ENCODE measurements at regions not wholly inside any gene's neighbourhood (a gene's known extent, or its start where the extent isn't known, plus 50 kb on each side); places are given as distances from the start of the nearest gene placed in this dataset.

- TF ChIP-seq, protein P1, sequence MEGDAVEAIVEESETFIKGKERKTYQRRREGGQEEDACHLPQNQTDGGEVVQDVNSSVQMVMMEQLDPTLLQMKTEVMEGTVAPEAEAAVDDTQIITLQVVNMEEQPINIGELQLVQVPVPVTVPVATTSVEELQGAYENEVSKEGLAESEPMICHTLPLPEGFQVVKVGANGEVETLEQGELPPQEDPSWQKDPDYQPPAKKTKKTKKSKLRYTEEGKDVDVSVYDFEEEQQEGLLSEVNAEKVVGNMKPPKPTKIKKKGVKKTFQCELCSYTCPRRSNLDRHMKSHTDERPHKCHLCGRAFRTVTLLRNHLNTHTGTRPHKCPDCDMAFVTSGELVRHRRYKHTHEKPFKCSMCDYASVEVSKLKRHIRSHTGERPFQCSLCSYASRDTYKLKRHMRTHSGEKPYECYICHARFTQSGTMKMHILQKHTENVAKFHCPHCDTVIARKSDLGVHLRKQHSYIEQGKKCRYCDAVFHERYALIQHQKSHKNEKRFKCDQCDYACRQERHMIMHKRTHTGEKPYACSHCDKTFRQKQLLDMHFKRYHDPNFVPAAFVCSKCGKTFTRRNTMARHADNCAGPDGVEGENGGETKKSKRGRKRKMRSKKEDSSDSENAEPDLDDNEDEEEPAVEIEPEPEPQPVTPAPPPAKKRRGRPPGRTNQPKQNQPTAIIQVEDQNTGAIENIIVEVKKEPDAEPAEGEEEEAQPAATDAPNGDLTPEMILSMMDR (IDR thresholded peaks at IDR 0.05; ENCODE audit: extremely low read depth, missing control alignments) = no peak
- DNase-seq (ENCODE audit: low spot score) = no peak
Measured at GRCh38 chrX:39381422-39381821, 580.2 kb downstream of the MID1IP1 start.

DNA sequence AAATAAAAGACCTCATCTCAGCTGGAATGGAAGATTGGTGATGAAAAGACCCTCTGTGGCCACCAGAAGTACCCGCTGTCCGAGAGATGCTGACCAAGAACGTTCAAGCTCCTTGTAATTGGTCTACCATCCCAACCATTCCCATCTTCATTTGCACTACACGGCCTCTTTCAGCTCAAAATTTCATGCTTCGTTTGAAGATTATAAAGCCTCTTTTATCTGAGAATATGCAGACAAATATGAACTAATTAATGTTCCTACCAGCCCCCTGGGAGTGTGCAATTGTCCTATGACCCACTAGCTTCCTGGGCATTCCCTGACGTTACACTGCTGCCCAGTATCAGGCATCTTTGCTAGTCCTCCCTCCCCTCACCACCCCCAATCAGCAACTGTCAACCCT, 583.7 kb downstream of the MID1IP1 start:
- DNase-seq (ENCODE audit: low spot score) = no peak
- TF ChIP-seq, protein P1 (IDR thresholded peaks at IDR 0.05; ENCODE audit: extremely low read depth, missing control alignments) = no peak

DNA sequence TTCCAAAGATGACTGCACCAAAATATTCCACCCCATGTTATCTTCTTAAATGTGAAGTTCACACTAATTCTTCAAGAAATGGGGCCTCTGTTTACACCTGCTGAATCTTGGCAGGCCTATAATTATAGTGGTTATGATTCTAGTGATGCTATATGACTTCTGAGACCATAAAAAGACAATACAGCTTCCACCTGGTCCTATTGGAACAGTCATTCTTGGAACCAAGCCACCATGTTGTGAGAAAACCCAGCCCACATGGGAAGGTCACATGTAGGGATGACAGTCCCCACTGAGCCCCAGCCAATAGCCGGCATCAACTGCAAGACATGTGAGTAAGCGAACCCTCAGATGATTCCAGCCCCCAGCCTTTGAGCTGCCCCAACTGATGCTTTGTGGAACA, 587.5 kb downstream of the MID1IP1 start:
- no peak for DNase-seq (ENCODE audit: low spot score)
- TF ChIP-seq, protein P1 (IDR thresholded peaks at IDR 0.05; ENCODE audit: extremely low read depth, missing control alignments) = no peak

GRCh38 chrX:39396358-39396995, 595.2 kb downstream of the MID1IP1 start:
- no peak for DNase-seq (ENCODE audit: low spot score)
- TF ChIP-seq, protein P1 (IDR thresholded peaks at IDR 0.05; ENCODE audit: extremely low read depth, missing control alignments) = no peak

- TF ChIP-seq, protein P1 (IDR thresholded peaks at IDR 0.05; ENCODE audit: extremely low read depth, missing control alignments) = no peak
Measured at GRCh38 chrX:39397561-39398199, 596.4 kb downstream of the MID1IP1 start.

DNA sequence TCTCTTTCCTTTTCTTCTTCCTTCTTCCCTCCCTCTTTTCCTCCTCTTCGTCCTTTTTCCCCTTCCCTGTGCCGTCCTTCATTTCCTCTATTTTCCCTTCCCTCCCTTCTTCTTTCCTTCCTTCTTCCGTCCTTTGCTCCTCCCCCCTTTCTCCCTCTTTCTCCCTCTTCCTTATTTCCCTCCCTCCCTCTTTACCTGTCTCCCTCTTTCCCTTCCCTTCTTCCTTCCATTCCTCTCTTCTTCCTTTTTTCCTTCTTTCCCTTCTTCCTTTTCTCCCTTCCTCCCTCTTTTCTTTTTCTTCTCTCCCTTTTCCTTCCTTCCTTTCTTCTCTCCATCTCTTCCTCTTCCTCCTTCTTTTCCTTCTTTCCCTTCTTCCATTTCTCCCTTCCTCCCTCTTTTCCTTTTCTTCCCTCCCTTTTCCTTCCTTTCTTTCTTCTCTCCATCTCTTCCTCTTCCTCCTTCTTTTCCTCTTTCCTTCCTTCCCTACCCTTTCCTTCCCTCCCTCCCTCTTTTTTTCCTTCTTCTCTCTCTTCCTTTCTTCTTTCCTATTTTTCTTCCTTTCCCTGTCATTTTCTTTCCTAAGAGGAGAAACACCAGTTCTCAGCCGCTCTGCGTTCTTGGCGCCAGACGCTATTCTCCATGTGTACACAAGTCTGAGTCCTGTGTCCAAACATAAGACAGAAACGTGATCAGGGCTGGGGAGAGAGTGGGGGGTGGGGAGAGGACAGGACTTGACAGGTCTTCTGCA, 597.1 kb downstream of the MID1IP1 start:
- TF ChIP-seq, protein P1 (IDR thresholded peaks at IDR 0.05; ENCODE audit: extremely low read depth, missing control alignments) = no peak
- no peak for DNase-seq (ENCODE audit: low spot score)

More at GRCh38 chrX:39397561-39398199, 596.4 kb downstream of the MID1IP1 start:
- no peak for DNase-seq (ENCODE audit: low spot score)

- DNase-seq (ENCODE audit: low spot score) = no peak
- TF ChIP-seq, protein P1 (IDR thresholded peaks at IDR 0.05; ENCODE audit: extremely low read depth, missing control alignments) = no peak
Measured at GRCh38 chrX:39398963-39399261, 597.7 kb downstream of the MID1IP1 start.
